DMS153 treated with DMSO at 0.1 percent for 48 hours (cell line): ENCODE measurements at regions not wholly inside any gene's neighbourhood (a gene's known extent, or its start where the extent isn't known, plus 50 kb on each side); places are given as distances from the start of the nearest gene placed in this dataset.

Source experiments
- DNase-seq: peaks from one replicate; lab custom pipeline; 2025; ENCODE audit not compliant: unreplicated experiment; lab: John Stamatoyannopoulos, UW

GRCh38 chr5:96340357-96340756 lies 92.7 kb downstream of the PCSK1 start:
- DNase-seq: no peak

DNA sequence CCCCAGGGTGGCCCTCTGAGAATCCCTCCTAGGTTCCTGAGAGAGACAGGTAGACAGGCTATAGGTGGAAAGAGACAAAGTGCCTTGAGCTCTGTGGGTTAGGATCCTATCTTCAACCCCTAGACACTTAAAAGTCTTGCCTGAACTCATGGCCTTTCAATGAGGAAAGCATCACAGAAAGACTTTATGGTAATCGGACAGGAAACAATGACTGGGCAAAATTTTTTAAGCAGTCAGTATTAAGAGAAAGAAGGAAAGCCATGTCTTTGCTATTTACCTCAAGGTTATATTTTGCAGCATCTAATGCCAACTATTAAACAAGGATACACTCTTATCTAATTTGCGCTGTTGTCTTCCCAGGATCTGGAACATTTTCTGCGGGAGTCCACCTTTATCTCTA lies 93.2 kb downstream of the PCSK1 start:
- DNase-seq: no peak

- DNase-seq: no peak
Measured at GRCh38 chr5:96338624-96339415, 94.2 kb downstream of the PCSK1 start.

DNA sequence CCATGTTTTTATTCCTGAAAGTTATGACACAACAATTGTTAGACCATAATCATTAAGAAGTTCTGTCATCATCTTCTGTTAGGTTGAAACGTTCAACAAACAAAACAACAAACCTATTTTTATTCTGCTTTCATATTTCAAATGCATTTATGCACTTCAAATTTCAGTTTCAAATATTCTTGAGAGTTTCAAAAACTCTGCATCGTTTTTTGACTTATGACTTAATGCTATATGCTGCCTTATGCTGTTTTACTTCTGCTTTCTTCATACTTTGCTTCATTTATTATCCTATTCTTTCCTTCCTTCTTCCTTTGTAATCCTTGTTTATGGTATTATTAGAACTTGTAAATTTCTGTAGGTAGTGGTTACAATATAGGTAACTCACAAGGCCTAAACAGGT lies 95.0 kb downstream of the PCSK1 start:
- DNase-seq: no peak

- no peak for DNase-seq
Measured at GRCh38 chr5:96337048-96337781, 95.8 kb downstream of the PCSK1 start.

DNA sequence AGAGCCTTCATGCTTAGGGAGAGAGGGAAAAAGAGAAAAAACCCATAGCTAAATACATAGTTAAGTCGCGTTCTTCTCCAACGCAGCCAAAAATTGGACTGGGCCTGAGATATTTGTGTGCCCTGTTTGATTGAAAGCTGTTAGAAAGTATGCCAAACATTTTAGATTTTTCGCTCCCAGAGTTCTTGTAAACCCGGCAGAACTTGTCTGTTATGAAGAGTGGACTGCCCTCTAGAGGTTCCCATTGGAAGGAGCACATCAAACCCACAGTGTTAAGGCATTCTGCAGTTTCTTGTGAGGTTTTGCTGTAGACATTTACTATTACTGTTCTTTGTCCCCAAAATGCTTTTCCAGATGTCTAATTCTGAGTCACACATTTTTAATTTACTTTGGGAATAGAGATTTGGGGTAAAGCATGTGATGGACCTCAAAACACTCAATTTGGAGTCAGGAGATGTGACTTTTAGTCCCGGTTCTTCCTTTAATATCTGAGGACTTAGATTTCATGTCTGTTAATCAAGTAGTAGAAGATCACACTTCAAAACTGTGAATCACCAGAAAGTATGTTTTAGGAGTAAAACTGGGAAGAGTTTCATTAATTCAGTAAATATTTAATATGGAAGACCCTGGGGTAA lies 96.6 kb downstream of the PCSK1 start:
- DNase-seq: peak; percentile 16

DNA sequence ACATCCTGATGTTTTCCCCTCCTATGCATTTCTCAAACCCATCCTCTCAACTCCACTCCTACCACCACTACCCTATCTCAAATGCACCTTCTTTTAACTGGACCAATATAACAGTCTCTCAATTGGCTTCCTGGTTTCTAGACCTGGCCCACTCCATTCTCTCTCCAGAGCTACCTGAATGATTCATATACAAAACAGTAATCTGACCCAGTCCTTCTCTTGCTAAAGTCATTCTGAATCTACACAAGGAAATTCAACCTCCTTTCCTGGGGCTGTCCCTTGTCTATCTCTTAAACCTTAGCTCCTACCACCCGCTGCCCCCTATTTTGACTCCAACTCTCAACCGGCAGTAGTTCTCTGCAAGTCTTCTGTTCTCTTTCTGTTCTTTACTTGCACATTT lies 97.2 kb downstream of the PCSK1 start:
- no peak for DNase-seq

GRCh38 chr5:96333391-96333790 lies 99.7 kb downstream of the PCSK1 start:
- no peak for DNase-seq

- no peak for DNase-seq
Measured at GRCh38 chr5:96332535-96333366, 100.3 kb downstream of the PCSK1 start.

GRCh38 chr5:96331681-96332361 lies 101.2 kb downstream of the PCSK1 start:
- no peak for DNase-seq

GRCh38 chr5:96331210-96331609 lies 101.8 kb downstream of the PCSK1 start:
- no peak for DNase-seq

GRCh38 chr5:96330530-96331140 lies 102.4 kb downstream of the PCSK1 start:
- no peak for DNase-seq

DNA sequence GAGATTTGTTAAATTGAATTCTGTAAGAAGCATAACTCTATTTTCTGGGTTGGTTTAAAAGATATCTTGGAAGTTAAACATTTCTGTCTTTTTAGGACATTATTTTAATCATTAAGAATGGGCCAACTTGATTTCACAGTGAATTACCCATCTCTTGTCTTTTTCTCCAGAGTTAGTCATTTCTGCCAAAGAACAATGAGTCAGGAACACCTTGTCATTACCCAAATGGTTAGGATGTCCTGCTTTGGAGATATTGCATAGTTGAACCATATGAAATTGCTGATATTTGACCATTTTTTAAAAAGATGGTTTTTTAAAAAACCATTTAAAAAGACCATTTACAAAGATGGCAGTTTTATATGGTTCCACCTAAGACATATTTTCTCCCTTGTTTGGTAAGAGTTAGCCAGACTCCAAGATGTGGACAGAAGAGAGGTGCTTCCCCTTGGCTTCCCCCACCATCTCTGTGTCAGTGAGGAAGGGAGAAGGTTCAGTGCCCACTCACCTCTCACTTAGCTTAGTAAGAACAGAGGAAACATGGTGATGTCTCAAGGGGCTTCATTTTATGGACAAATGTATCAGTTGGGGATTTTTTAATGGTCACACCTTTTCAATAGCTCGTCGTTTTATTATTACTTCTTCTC lies 103.0 kb downstream of the PCSK1 start:
- DNase-seq: no peak

- no peak for DNase-seq
Measured at GRCh38 chr5:96329289-96329688, 103.8 kb downstream of the PCSK1 start.

DNA sequence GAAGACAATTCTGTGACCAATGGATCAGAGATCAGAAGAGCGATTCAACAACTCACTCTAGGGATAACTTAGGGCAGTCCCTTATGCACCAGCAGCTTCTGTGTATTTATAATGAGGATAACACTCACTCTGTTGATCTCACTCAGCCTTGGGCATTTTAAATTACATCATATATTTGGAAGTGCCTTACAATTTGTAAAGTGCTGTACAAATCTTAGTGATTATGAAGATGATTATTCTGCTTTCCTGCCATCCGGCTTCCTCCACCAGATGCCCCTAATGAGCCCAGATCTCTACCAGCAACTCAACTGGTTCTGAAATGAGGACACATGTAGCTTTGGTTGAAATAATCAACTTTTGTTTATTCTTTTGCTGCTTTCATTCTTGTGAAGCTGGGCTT lies 105.3 kb downstream of the PCSK1 start:
- DNase-seq: no peak

DNA sequence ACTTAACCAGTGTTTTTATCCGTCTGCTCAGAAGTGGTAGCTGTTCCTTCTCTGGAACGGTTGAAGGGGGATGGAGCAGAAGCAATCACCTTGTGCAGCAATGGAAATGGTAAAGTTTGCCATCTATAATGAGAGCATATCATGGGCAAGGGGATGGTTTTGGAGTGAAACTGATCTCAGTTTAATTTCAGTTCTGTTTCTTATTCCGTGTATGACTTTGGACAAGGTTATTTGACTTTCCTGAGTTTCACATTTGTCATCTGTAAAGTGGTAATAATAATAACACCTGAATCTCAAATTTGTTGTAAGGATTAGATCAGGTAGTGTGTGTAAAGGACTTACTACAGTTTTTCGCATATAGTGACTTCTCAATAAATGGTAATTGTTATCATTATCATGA lies 106.1 kb downstream of the PCSK1 start:
- no peak for DNase-seq

DNA sequence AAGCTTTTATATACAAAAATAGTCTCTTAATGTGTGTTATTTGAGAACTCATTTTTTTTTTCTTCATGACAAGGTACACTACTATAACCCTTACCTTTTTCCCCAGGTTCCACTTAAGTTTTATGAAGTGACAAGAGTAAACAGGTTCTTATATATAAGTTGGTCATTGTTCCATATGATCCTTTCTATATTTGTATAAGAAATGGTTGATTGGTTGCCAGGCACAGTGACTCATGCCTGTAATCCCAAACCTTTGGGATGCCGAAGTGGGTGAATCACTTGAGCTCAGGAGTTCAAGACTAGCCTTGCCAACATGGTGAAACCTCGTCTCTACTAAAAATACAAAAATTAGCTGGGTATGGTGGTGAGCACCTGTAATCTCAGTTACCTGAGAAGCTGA lies 108.3 kb downstream of the PCSK1 start:
- DNase-seq: no peak

GRCh38 chr5:96322865-96323264 lies 110.2 kb downstream of the PCSK1 start:
- DNase-seq: no peak

GRCh38 chr5:96322217-96322616 lies 110.8 kb downstream of the PCSK1 start:
- DNase-seq: no peak

GRCh38 chr5:96321345-96321744 lies 111.7 kb downstream of the PCSK1 start:
- DNase-seq: no peak
